HK-2 (cell line): ENCODE measurements at regions not wholly inside any gene's neighbourhood (a gene's known extent, or its start where the extent isn't known, plus 50 kb on each side); places are given as distances from the start of the nearest gene placed in this dataset.

Source experiments
- DNase-seq: peaks from one replicate; pipeline ENCODE4 v3.0.0-alpha.2; 2018; ENCODE audit not compliant: unreplicated experiment

- no peak for DNase-seq
Measured at GRCh38 chr4:187782286-187782824, 213.2 kb upstream of the ZFP42 start.

DNA sequence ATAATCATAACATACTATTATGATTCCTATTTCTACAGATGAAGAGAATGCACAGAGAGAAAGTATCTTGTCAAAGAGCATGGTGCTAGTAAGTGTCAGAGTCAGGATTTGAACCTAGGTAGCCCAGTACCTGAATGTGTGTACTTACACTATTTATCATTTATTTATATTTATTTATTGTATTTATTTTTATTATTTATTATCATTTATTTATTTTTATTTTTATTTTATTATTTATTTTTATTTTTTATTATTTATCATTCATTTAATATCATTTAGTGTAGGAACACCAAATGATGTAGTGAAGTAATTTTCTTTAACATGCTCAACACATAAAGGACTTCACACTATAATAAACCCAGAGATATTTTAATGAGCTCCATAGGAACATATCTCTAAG, 209.4 kb upstream of the ZFP42 start:
- no peak for DNase-seq

- DNase-seq, result no peak
Measured at GRCh38 chr4:187789078-187789477, 206.5 kb upstream of the ZFP42 start.

DNA sequence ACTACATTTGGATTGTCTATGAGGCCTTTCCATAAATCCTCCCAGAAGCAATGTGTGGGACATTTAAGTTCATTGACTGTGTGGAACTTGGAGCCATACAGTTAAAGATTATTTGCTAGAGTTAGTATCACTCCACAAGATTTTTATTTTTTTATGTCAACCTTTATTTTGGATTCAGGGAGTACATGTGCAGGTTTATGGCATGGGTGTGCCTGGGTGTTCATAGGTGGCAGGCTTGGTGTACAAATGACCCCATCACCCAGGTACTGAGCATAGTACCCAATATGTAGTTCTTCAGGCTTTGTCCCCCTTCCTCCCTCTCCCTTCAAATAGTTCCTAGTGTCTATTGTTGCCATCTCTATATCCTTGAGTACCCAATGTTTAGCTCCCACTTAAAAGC, 199.8 kb upstream of the ZFP42 start:
- no peak for DNase-seq

DNA sequence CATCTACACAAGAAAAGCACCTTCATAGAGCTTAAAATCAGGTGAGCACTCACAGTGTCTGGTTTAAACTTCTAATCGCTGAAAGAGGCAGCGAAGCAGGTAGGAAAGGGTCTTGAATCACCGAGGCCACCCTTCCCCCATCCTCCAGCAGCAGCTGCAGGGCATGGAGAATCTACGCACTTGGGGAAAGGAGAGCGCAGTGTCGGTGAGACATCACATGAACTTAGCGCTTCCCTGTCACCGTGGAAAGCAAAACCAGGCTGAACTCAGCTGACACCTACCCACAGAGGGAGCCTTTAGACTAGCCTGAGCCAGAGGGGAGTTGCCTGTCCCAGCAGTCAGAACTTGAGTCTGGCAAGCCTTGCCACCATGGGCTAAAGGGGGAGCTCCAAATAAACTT, 197.2 kb upstream of the ZFP42 start:
- DNase-seq, result no peak

DNA sequence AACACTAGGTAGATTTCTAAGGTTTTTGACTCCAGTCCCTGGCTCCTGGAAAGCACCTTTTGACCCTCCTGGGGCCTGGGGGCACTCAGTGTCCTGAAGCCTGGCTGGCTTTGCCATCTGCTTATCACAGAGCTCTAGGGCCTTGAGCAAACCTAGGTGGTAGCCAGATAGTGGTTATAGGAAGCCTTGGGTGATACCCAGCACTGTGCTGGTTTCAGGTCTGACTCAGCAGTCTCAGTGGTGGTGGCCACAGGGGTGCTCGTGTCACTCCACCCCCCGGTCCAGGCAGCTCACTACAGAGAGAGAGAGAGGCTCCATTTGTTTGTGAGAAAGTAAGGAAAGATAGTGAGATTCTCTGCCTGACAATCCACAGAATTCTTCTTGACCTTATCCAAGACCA, 195.8 kb upstream of the ZFP42 start:
- no peak for DNase-seq

- no peak for DNase-seq
Measured at GRCh38 chr4:187811591-187811990, 184.0 kb upstream of the ZFP42 start.

- no peak for DNase-seq
Measured at GRCh38 chr4:187814737-187815465, 180.7 kb upstream of the ZFP42 start.

DNA sequence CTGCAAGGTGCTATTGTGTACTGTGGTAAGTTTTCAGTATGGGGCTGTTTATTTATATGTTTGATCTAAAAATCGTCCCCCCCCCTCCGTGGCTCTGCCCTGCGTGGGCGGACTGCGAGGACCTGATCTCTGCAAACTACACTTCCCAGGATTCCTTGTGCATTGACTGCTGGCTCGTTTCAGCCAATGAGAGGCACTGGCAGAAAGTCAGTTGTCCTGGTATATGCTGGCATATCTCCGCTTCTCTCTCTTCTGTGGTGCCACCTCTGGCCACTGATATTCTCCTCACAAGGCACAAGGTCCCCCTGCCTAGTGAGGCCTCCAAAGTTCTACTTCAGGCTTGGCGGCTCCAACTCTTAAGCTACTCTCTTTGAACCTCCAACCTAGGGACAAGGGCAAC, 168.8 kb upstream of the ZFP42 start:
- no peak for DNase-seq

DNA sequence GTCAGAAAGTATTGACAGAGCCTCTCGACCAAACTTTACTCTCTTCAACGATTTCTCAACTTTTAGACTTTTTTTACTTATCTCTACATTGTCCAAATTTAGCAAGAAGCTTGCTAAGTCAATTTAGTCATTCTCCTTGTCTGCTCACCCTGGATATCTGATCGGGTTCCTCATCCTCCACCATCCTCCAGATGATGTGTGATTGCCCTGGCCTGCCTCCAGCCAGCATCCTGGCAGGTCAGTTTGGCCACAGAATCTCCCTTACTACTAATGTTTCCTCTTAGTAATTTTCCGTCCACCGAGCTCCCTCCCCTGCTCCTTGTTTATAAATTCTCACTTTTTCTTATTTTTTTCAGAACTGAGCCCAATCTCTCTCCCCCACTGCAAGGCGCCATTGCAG, 167.9 kb upstream of the ZFP42 start:
- DNase-seq, result no peak

DNA sequence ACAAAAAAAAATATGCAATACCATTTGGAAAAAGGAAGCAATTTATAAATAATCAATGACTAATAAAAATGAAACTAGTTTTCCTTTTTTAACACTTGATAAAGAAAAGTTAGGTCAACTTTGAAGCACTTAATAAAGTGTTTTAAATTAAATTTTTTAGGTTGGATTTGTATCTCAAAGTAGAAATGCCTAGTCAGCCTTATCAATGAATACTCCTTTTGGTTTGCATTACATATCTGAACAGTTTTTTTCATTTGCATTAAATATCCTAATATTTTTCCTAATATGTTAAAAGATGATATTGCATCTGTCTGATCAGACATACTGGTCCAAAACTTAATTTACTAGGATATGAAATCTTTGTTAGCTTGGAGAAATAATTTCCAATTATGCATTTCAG, 155.8 kb upstream of the ZFP42 start:
- DNase-seq, result no peak

GRCh38 chr4:187840814-187841213, 154.8 kb upstream of the ZFP42 start:
- DNase-seq, result no peak

- DNase-seq, result no peak
Measured at GRCh38 chr4:187849556-187850225, 145.9 kb upstream of the ZFP42 start.

GRCh38 chr4:187865914-187866313, 129.7 kb upstream of the ZFP42 start:
- DNase-seq, result no peak

GRCh38 chr4:187883049-187883448, 112.5 kb upstream of the ZFP42 start:
- DNase-seq, result no peak

DNA sequence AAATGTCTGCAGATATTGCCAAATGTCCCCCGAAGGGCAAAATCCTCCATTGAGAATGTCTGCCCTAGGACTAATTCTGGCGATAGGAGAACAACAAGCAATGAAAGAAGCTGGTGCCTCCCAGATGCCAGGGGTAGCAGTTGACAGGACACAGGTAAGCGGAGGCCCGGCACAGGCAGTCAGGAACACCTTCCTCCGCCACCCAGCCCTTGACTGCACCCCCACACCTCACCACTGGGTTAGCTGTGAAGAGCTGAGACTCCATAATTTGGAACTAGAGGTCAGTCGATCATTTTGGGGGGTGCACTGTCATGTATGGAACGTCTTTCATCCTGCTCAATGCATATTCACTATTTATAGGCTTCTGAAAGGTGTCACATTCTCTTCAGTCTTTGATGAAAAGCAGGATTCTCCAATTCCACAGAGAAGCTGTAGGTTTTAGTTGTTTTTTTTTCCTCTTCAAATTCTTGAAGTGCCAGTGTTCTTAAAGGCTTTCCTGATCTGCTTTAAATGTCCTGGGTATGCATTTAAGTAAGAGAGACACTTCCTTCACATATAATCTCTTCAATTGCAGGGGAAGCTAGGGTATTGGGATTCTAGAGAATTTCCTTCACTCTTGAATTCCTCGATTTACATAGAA, 111.6 kb upstream of the ZFP42 start:
- no peak for DNase-seq

DNA sequence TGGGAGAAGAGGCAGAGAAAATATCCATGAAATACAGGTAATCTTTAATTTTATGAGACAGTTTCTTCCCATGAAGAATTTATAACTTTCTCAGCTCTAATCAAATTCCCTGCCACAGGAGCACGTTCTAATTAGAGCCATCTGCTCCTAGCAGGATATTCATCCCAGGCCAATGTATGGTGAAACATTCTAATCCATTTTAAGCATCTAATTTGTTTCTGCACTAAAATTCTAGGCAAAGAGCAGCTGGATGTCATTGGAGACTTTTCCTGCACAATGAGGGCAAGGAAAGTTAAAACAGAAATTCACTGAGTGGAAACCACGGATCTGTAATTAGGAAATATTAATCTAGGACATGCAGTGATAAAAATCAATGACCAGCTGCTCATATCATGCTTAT, 107.7 kb upstream of the ZFP42 start:
- no peak for DNase-seq

DNA sequence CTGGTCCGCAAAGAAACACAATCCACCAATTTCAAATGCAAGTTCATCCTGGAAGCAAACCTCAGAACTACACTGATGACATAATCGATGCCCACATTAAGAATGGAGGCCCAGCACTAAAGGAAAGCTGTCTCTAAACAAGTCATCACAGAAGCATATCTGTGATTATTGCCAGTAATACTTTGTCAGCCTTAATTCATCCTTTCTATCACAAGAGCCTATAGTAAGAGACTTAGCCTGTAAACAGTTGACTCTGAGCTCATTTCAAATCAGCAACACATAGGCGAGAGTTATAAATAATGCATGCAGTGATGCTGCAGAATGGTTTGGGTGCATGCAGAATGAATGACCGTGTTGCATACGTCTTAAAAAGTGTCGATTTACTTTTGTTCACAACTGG, 105.9 kb upstream of the ZFP42 start:
- DNase-seq, result no peak

DNA sequence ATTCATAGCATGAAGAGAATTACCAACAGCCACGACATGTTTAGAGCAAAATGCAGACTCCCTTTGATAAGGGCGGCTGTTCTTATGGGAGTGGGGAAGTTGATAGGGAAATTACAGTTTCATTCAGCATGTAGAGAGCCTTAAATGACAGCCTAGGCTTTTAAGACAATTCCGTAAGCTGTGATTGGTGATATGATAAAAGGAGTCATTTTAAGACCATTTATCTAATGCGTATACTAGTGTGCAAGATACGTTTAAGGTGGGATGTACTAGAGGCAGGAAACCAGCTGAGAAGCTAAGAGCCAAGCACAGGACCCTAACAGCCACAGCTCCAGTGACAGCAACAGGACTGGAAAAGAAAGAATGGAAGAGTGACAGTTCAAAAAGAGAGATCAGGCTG, 102.2 kb upstream of the ZFP42 start:
- DNase-seq, result no peak

- no peak for DNase-seq
Measured at GRCh38 chr4:187903106-187903505, 92.5 kb upstream of the ZFP42 start.

GRCh38 chr4:187903700-187904099, 91.9 kb upstream of the ZFP42 start:
- no peak for DNase-seq

GRCh38 chr4:187908079-187908561, 87.5 kb upstream of the ZFP42 start:
- DNase-seq, result no peak

DNA sequence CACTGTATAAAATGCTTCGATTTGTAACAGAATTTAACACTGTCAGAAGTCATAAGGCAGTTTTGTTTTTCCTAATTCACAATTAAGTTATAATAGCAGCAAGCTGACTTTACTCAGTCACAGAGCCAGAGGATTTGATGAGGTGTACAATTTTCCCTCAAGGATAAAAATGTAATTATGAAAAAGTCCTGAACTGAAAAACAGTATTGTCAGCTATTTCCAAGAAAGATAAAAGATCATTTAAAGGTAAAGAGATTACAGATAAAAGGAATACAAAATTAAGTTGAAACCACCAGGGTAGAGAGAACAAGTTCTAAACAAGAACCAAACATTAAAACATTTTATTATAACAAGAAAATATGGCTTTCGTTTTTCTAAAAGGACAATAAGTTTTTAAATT, 86.8 kb upstream of the ZFP42 start:
- no peak for DNase-seq
